ENCODE measurements at regions not wholly inside any gene's neighbourhood (a gene's known extent, or its start where the extent isn't known, plus 50 kb on each side); places are given as distances from the start of the nearest gene placed in this dataset.

GRCh38 chr5:96124589-96124988, 162.9 kb upstream of the ELL2 start:
- no peak overlapping the region for H3K4me3 ChIP-seq (ENCODE audit: low read depth, low read length)
- no peak for TF ChIP-seq CTCF (IDR thresholded peaks at IDR 0.05; ENCODE audit: insufficient read depth, low read depth, low read length, missing control alignments)
- no peak for DNase-seq (ENCODE audit: low read depth)

- no peak for TF ChIP-seq CTCF (IDR thresholded peaks at IDR 0.05; ENCODE audit: insufficient read depth, low read depth, low read length, missing control alignments)
- DNase-seq (ENCODE audit: low read depth), result no peak
- H3K4me3 ChIP-seq (ENCODE audit: low read depth, low read length), result no peak overlapping the region
These were observed 161.8 kb upstream of the ELL2 start for GRCh38 chr5:96123418-96123817.

- H3K4me3 ChIP-seq (ENCODE audit: low read depth, low read length), result no peak overlapping the region
- DNase-seq (ENCODE audit: low read depth), result no peak
- TF ChIP-seq CTCF (IDR thresholded peaks at IDR 0.05; ENCODE audit: insufficient read depth, low read depth, low read length, missing control alignments), result no peak
These were observed 159.7 kb upstream of the ELL2 start for GRCh38 chr5:96121364-96121763.

- no peak for TF ChIP-seq CTCF (IDR thresholded peaks at IDR 0.05; ENCODE audit: insufficient read depth, low read depth, low read length, missing control alignments)
- DNase-seq (ENCODE audit: low read depth), result no peak
- no peak overlapping the region for H3K4me3 ChIP-seq (ENCODE audit: low read depth, low read length)
These were observed 158.5 kb upstream of the ELL2 start for GRCh38 chr5:96120120-96120519.

- H3K4me3 ChIP-seq (ENCODE audit: low read depth, low read length), result no peak overlapping the region
- no peak for DNase-seq (ENCODE audit: low read depth)
- no peak for TF ChIP-seq CTCF (IDR thresholded peaks at IDR 0.05; ENCODE audit: insufficient read depth, low read depth, low read length, missing control alignments)
These were observed 156.4 kb upstream of the ELL2 start for GRCh38 chr5:96117771-96118651.

- H3K4me3 ChIP-seq (ENCODE audit: low read depth, low read length), result no peak overlapping the region
- TF ChIP-seq CTCF (IDR thresholded peaks at IDR 0.05; ENCODE audit: insufficient read depth, low read depth, low read length, missing control alignments), result no peak
- no peak for DNase-seq (ENCODE audit: low read depth)
These were observed 153.6 kb upstream of the ELL2 start for GRCh38 chr5:96115147-96115807.
